CD8-positive, alpha-beta memory T cell (primary cell): ENCODE measurements at regions not wholly inside any gene's neighbourhood (a gene's known extent, or its start where the extent isn't known, plus 50 kb on each side); places are given as distances from the start of the nearest gene placed in this dataset.

ENCODE experiments used
- CTCF ChIA-PET: fragments of 350-600 bp; sonication (Branson Sonifier 250); formaldehyde crosslinking; loops from one replicate; lab custom pipeline; 2021; ENCODE audit warnings: antibody characterized with exemption; lab: Charles Lee
- POLR2A ChIA-PET: fragments of 350-600 bp; sonication (Branson Sonifier 250); formaldehyde crosslinking; loops from one replicate; lab custom pipeline; 2021; ENCODE audit warnings: antibody characterized with exemption; lab: Charles Lee
- DNase-seq, 5 donors: peaks; one replicate each; pipeline versions ENCODE4 v3.0.0 to v3.0.0-alpha.2; 2020 to 2022; ENCODE audit warnings: mixed read lengths in 1 of 5
- H3K27ac ChIP-seq: one replicate; pipeline ENCODE4 v1.7.0; 2013; ENCODE audit warnings: low read depth, mild to moderate bottlenecking, low read length, moderate library complexity
- H3K27me3 ChIP-seq: 2 replicates; pipeline ENCODE4 v1.7.0; 2013; ENCODE audit warnings: low read length, mild to moderate bottlenecking; ENCODE audit not compliant: insufficient read depth, poor library complexity, severe bottlenecking
- H3K36me3 ChIP-seq: 2 replicates; pipeline ENCODE4 v1.7.0; 2013; ENCODE audit warnings: mild to moderate bottlenecking, low read length, moderate library complexity; ENCODE audit not compliant: insufficient read depth
- H3K4me1 ChIP-seq: 2 replicates; pipeline ENCODE4 v1.7.0; 2013; ENCODE audit warnings: mild to moderate bottlenecking, low read length, moderate library complexity; ENCODE audit not compliant: insufficient read depth
- H3K4me3 ChIP-seq: 2 replicates; pipeline ENCODE4 v1.7.0; 2013; ENCODE audit warnings: mild to moderate bottlenecking, low read length
- H3K9me3 ChIP-seq: 2 replicates; pipeline ENCODE4 v1.7.0; 2013; ENCODE audit warnings: mild to moderate bottlenecking, low read length
- H3K27ac Mint-ChIP-seq, 8 donors: one replicate each; pipeline ENCODE4 v1.8.0; 2020 to 2021; ENCODE audit warnings: mixed read lengths in 8 of 8, mild to moderate bottlenecking in 6 of 8, inconsistent platforms in 3 of 8, moderate library complexity in 3 of 8
- H3K27me3 Mint-ChIP-seq, 2 donors: one replicate each; pipeline ENCODE4 v1.8.0; 2020 to 2021; ENCODE audit warnings: mixed read lengths in 2 of 2, mild to moderate bottlenecking in 1 of 2, moderate library complexity in 1 of 2
- H3K36me3 Mint-ChIP-seq, 3 donors: one replicate each; pipeline ENCODE4 v1.8.0; 2020 to 2021; ENCODE audit warnings: mixed read lengths in 3 of 3, inconsistent platforms in 1 of 3, mild to moderate bottlenecking in 1 of 3
- H3K4me1 Mint-ChIP-seq, 3 donors: one replicate each; pipeline ENCODE4 v1.8.0; 2020 to 2021; ENCODE audit warnings: mixed read lengths in 3 of 3, inconsistent platforms in 1 of 3, mild to moderate bottlenecking in 1 of 3
- H3K4me3 Mint-ChIP-seq, 7 donors: one replicate each; pipeline ENCODE4 v1.8.0; 2020 to 2021; ENCODE audit warnings: mixed read lengths in 7 of 7, mild to moderate bottlenecking in 6 of 7, moderate library complexity in 4 of 7, inconsistent platforms in 2 of 7
- H3K9me3 Mint-ChIP-seq, 5 donors: one replicate each; pipeline ENCODE4 v1.8.0; 2020 to 2022; ENCODE audit warnings: mixed read lengths in 5 of 5, mild to moderate bottlenecking in 3 of 5, moderate library complexity in 2 of 5, inconsistent platforms in 1 of 5

GRCh38 chr12:98351784-98352183, 163.6 kb upstream of the TMPO start:
- Histone ChIP-seq H3K9me3 (no peaks in the 10 kb centered on the region), H3K4me1 (no peaks in the 10 kb centered on the region), H3K36me3 (no peaks in the 10 kb centered on the region), H3K4me3 (no peak overlapping the region), H3K27ac (no peak overlapping the region), H3K27me3 (no peaks in the 10 kb centered on the region)
- H3K27me3 Mint-ChIP-seq: peaks cover 2 to 13% of the 10 kb centered on the region in 2 donors
- ChIA-PET CTCF (no interaction called here), POLR2A (no interaction called here)
- no peak overlapping the region for H3K4me3 Mint-ChIP-seq
- H3K9me3 Mint-ChIP-seq: no peaks in the 10 kb centered on the region
- no peak overlapping the region for H3K27ac Mint-ChIP-seq
- no peaks in the 10 kb centered on the region for H3K36me3 Mint-ChIP-seq
- peaks cover 0 to 15% (median 11%) of the 10 kb centered on the region in 3 donors for H3K4me1 Mint-ChIP-seq
- no peak for DNase-seq

- CTCF ChIA-PET: no interaction called here
- no peaks in the 10 kb centered on the region for H3K9me3 Mint-ChIP-seq
- peaks cover 0 to 15% (median 11%) of the 10 kb centered on the region in 3 donors for H3K4me1 Mint-ChIP-seq
- Histone ChIP-seq H3K4me1 (no peaks in the 10 kb centered on the region), H3K27ac (no peak overlapping the region), H3K27me3 (no peaks in the 10 kb centered on the region), H3K9me3 (no peaks in the 10 kb centered on the region), H3K36me3 (no peaks in the 10 kb centered on the region), H3K4me3 (no peak overlapping the region)
- POLR2A ChIA-PET: no interaction called here
- no peak for DNase-seq
- no peak overlapping the region for H3K27ac Mint-ChIP-seq
- no peak overlapping the region for H3K4me3 Mint-ChIP-seq
- H3K27me3 Mint-ChIP-seq: peaks cover 2 to 17% of the 10 kb centered on the region in 2 donors
- no peaks in the 10 kb centered on the region for H3K36me3 Mint-ChIP-seq
Measured at GRCh38 chr12:98352218-98352811, 163.1 kb upstream of the TMPO start.

- Histone ChIP-seq H3K36me3 (no peaks in the 10 kb centered on the region), H3K4me1 (no peaks in the 10 kb centered on the region), H3K27me3 (no peaks in the 10 kb centered on the region), H3K27ac (no peak overlapping the region), H3K4me3 (no peak overlapping the region), H3K9me3 (no peaks in the 10 kb centered on the region)
- H3K27ac Mint-ChIP-seq: no peak overlapping the region
- DNase-seq: no peak
- peaks cover 0 to 15% (median 11%) of the 10 kb centered on the region in 3 donors for H3K4me1 Mint-ChIP-seq
- H3K4me3 Mint-ChIP-seq: no peak overlapping the region
- ChIA-PET POLR2A (no interaction called here), CTCF (no interaction called here)
- H3K36me3 Mint-ChIP-seq: no peaks in the 10 kb centered on the region
- no peaks in the 10 kb centered on the region for H3K9me3 Mint-ChIP-seq
- H3K27me3 Mint-ChIP-seq: peaks cover 2 to 19% of the 10 kb centered on the region in 2 donors
Measured at GRCh38 chr12:98352835-98353234, 162.6 kb upstream of the TMPO start.

- H3K36me3 ChIP-seq: no peaks in the 10 kb centered on the region
- Mint-ChIP-seq H3K27me3 (peaks cover under 1 to 19% of the 10 kb centered on the region in 2 donors), H3K9me3 (no peaks in the 10 kb centered on the region), H3K27ac (no peak overlapping the region), H3K4me1 (peaks cover 0 to 15% (median 11%) of the 10 kb centered on the region in 3 donors), H3K4me3 (no peak overlapping the region), H3K36me3 (no peaks in the 10 kb centered on the region)
- no peaks in the 10 kb centered on the region for H3K9me3 ChIP-seq
- ChIA-PET CTCF (interaction anchor here (1.0 kb wide), 1 partner anchor 40 kb away, joined by 3 read pairs; no protein-coding TSS in a partner anchor), POLR2A (no interaction called here)
- H3K4me1 ChIP-seq: no peaks in the 10 kb centered on the region
- no peak overlapping the region for H3K4me3 ChIP-seq
- no peak for DNase-seq
- H3K27ac ChIP-seq: no peak overlapping the region
- no peaks in the 10 kb centered on the region for H3K27me3 ChIP-seq
Measured at GRCh38 chr12:98354520-98355035, 160.8 kb upstream of the TMPO start.

- Mint-ChIP-seq H3K4me3 (no peak overlapping the region), H3K27me3 (peaks cover 0 to 19% of the 10 kb centered on the region in 2 donors), H3K27ac (no peak overlapping the region), H3K36me3 (no peaks in the 10 kb centered on the region), H3K9me3 (no peaks in the 10 kb centered on the region), H3K4me1 (peaks cover 0 to 15% (median 11%) of the 10 kb centered on the region in 3 donors)
- H3K27ac ChIP-seq: no peak overlapping the region
- H3K27me3 ChIP-seq: peaks cover 4% of the 10 kb centered on the region
- ChIA-PET CTCF (interaction anchor here (1.0 kb wide), 1 partner anchor 39 kb away, joined by 3 read pairs; no protein-coding TSS in a partner anchor), POLR2A (no interaction called here)
- no peak for DNase-seq
- H3K9me3 ChIP-seq: no peaks in the 10 kb centered on the region
- H3K4me3 ChIP-seq: no peak overlapping the region
- no peaks in the 10 kb centered on the region for H3K4me1 ChIP-seq
- no peaks in the 10 kb centered on the region for H3K36me3 ChIP-seq
Measured at GRCh38 chr12:98355322-98355721, 160.1 kb upstream of the TMPO start.

- Mint-ChIP-seq H3K27ac (no peak overlapping the region), H3K4me1 (peaks cover 0 to 14% (median 9%) of the 10 kb centered on the region in 3 donors), H3K9me3 (no peaks in the 10 kb centered on the region), H3K4me3 (no peak overlapping the region), H3K36me3 (no peaks in the 10 kb centered on the region), H3K27me3 (peaks cover 0 to 18% of the 10 kb centered on the region in 2 donors)
- Histone ChIP-seq H3K27ac (no peak overlapping the region), H3K4me1 (no peaks in the 10 kb centered on the region), H3K27me3 (peaks cover 4% of the 10 kb centered on the region), H3K9me3 (no peaks in the 10 kb centered on the region), H3K4me3 (no peak overlapping the region), H3K36me3 (no peaks in the 10 kb centered on the region)
- CTCF ChIA-PET: no interaction called here
- no peak for DNase-seq
- POLR2A ChIA-PET: no interaction called here
Measured at GRCh38 chr12:98355933-98356332, 159.5 kb upstream of the TMPO start.

- H3K27me3 Mint-ChIP-seq: peaks cover 0 to 18% of the 10 kb centered on the region in 2 donors
- H3K9me3 ChIP-seq: no peaks in the 10 kb centered on the region
- peaks cover 4% of the 10 kb centered on the region for H3K27me3 ChIP-seq
- POLR2A ChIA-PET: no interaction called here
- CTCF ChIA-PET: no interaction called here
- H3K9me3 Mint-ChIP-seq: no peaks in the 10 kb centered on the region
- no peak for DNase-seq
- no peak overlapping the region for H3K27ac Mint-ChIP-seq
- no peaks in the 10 kb centered on the region for H3K4me1 Mint-ChIP-seq
- H3K36me3 ChIP-seq: no peaks in the 10 kb centered on the region
- no peak overlapping the region for H3K27ac ChIP-seq
- H3K4me3 Mint-ChIP-seq: no peak overlapping the region
- no peaks in the 10 kb centered on the region for H3K4me1 ChIP-seq
- H3K4me3 ChIP-seq: no peak overlapping the region
- no peaks in the 10 kb centered on the region for H3K36me3 Mint-ChIP-seq
Measured at GRCh38 chr12:98358144-98358543, 157.2 kb upstream of the TMPO start.

GRCh38 chr12:98359856-98360255, 155.5 kb upstream of the TMPO start:
- Histone ChIP-seq H3K27me3 (peaks cover 4% of the 10 kb centered on the region), H3K4me3 (no peak overlapping the region), H3K36me3 (no peaks in the 10 kb centered on the region), H3K4me1 (no peaks in the 10 kb centered on the region), H3K27ac (no peak overlapping the region), H3K9me3 (no peaks in the 10 kb centered on the region)
- Mint-ChIP-seq H3K27ac (no peak overlapping the region), H3K4me1 (no peaks in the 10 kb centered on the region), H3K4me3 (no peak overlapping the region), H3K9me3 (no peaks in the 10 kb centered on the region), H3K27me3 (peaks cover 5 to 21% of the 10 kb centered on the region in 2 donors), H3K36me3 (no peaks in the 10 kb centered on the region)
- DNase-seq: no peak
- POLR2A ChIA-PET: no interaction called here
- CTCF ChIA-PET: no interaction called here
